SU-DHL-6 (cell line): ENCODE measurements at regions not wholly inside any gene's neighbourhood (a gene's known extent, or its start where the extent isn't known, plus 50 kb on each side); places are given as distances from the start of the nearest gene placed in this dataset.

ENCODE experiments used
- CTCF ChIP-seq: fragments of 200-600 bp; sonication (generic); IDR thresholded peaks from one replicate; pipeline ENCODE4 v1.5.1; 2017; ENCODE audit warnings: antibody characterized with exemption, mild to moderate bottlenecking, low read length, moderate library complexity; ENCODE audit not compliant: insufficient read depth, poor library complexity, severe bottlenecking
- EZH2phosphoT487 ChIP-seq: fragments of 200-600 bp; sonication (generic), shearing (Covaris generic); conservative IDR thresholded peaks from 2 replicates; pipeline ENCODE4 v1.6.1; 2018; ENCODE audit warnings: mild to moderate bottlenecking, antibody characterized with exemption, low read length, moderate library complexity, mixed read lengths

GRCh38 chr12:87596636-87597035, 432.6 kb downstream of the C12orf50 start:
- TF ChIP-seq CTCF, result no peak
- TF ChIP-seq EZH2phosphoT487, result no peak
